ENCODE measurements at regions not wholly inside any gene's neighbourhood (a gene's known extent, or its start where the extent isn't known, plus 50 kb on each side); places are given as distances from the start of the nearest gene placed in this dataset.
"Not testable (repeated sequence)": the region's sequence is repeated elsewhere in the genome, so short reads cannot be mapped to it uniquely, and the experiment has no call there.

GRCh38 chr1:194917769-194918168 is 1690.5 kb downstream of the KCNT2 start:
- no peak for DNase-seq (ENCODE audit: low spot score)

GRCh38 chr1:194908643-194909042 is 1699.6 kb downstream of the KCNT2 start:
- DNase-seq (ENCODE audit: low spot score), result no peak

GRCh38 chr1:194903524-194903923 is 1704.7 kb downstream of the KCNT2 start:
- DNase-seq (ENCODE audit: low spot score), result no peak

- no peak for DNase-seq (ENCODE audit: low spot score)
Observed at GRCh38 chr1:194889310-194889709, 1702.9 kb upstream of the B3GALT2 start.

- peak; percentile 14 for DNase-seq (ENCODE audit: low spot score)
Observed at GRCh38 chr1:194870860-194871259, 1684.4 kb upstream of the B3GALT2 start.

- DNase-seq (ENCODE audit: low spot score), result no peak
Observed at GRCh38 chr1:194866153-194866552, 1679.7 kb upstream of the B3GALT2 start.

- DNase-seq (ENCODE audit: low spot score), result peak; percentile 59
Observed at GRCh38 chr1:194865383-194865782, 1679.0 kb upstream of the B3GALT2 start.

GRCh38 chr1:194862129-194862528 is 1675.7 kb upstream of the B3GALT2 start:
- no peak for DNase-seq (ENCODE audit: low spot score)

GRCh38 chr1:194860248-194861201 is 1674.1 kb upstream of the B3GALT2 start:
- DNase-seq (ENCODE audit: low spot score), result no peak

GRCh38 chr1:194859481-194860154 is 1673.2 kb upstream of the B3GALT2 start:
- not testable (repeated sequence) for DNase-seq (ENCODE audit: low spot score)

- DNase-seq (ENCODE audit: low spot score), result not testable (repeated sequence)
Observed at GRCh38 chr1:194858811-194859480, 1672.5 kb upstream of the B3GALT2 start.

- DNase-seq (ENCODE audit: low spot score), result no peak
Observed at GRCh38 chr1:194857413-194857812, 1671.0 kb upstream of the B3GALT2 start.

GRCh38 chr1:194848846-194849245 is 1662.4 kb upstream of the B3GALT2 start:
- no peak for DNase-seq (ENCODE audit: low spot score)

GRCh38 chr1:194846488-194846887 is 1660.1 kb upstream of the B3GALT2 start:
- no peak for DNase-seq (ENCODE audit: low spot score)

- DNase-seq (ENCODE audit: low spot score), result no peak
Observed at GRCh38 chr1:194843077-194843476, 1656.7 kb upstream of the B3GALT2 start.

GRCh38 chr1:194833111-194833510 is 1646.7 kb upstream of the B3GALT2 start:
- DNase-seq (ENCODE audit: low spot score), result no peak

GRCh38 chr1:194831595-194831994 is 1645.2 kb upstream of the B3GALT2 start:
- DNase-seq (ENCODE audit: low spot score), result peak; percentile 28

- peak; percentile 38 for DNase-seq (ENCODE audit: low spot score)
Observed at GRCh38 chr1:194830387-194830786, 1644.0 kb upstream of the B3GALT2 start.

GRCh38 chr1:194829492-194829891 is 1643.1 kb upstream of the B3GALT2 start:
- no peak for DNase-seq (ENCODE audit: low spot score)

GRCh38 chr1:194825382-194825781 is 1639.0 kb upstream of the B3GALT2 start:
- DNase-seq (ENCODE audit: low spot score), result no peak

GRCh38 chr1:194821091-194821490 is 1634.7 kb upstream of the B3GALT2 start:
- no peak for DNase-seq (ENCODE audit: low spot score)

GRCh38 chr1:194818674-194819073 is 1632.3 kb upstream of the B3GALT2 start:
- DNase-seq (ENCODE audit: low spot score), result no peak

- DNase-seq (ENCODE audit: low spot score), result no peak
Observed at GRCh38 chr1:194816859-194817258, 1630.4 kb upstream of the B3GALT2 start.

Measured in NAMALWA (cell line).